ENCODE measurements at regions not wholly inside any gene's neighbourhood (a gene's known extent, or its start where the extent isn't known, plus 50 kb on each side); places are given as distances from the start of the nearest gene placed in this dataset.

DNA sequence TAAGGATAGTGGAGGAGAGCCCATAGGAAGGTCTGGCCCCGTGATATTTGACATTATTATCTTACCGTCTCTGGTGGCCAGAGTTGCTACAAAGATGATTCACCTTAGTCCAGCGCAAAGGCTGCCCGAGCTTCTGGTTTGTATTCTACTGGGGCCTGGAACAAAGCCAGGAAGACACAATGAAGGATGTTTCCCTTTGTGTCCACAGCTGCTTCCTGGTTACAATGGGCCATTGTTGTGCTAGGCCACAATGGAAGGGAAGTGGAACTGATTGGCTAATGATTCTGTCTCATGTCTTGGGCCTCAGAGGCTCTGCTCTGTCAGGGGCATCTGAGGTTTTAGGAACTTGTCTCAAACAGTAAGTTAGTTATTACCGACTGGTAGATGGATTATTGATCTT lies 132.2 kb downstream of the TDRD15 start:
- intact Hi-C loops (cut with micrococcal nuclease) (no loop called here), dilution Hi-C loops (cut with HindIII; ENCODE audit: low sequenced_read_pairs, unreplicated experiment) (no loop called here), in situ Hi-C loops (cut with MboI; ENCODE audit: low sequenced_read_pairs) (no loop called here)
- no peaks in the 10 kb centered on the region for H3K36me3 ChIP-seq (ENCODE audit: control insufficient read depth, insufficient read depth, low read length)
- 92% methylated on average over 2 of the region's 5 CpGs; no CpG with 5 or more reads in 1 of the 2 experiments for WGBS, 2 experiments (ENCODE audit: extremely low coverage in 2 of 2, insufficient read length in 1 of 2)
- ATAC-seq (ENCODE audit: low read depth), result no peak
- no peak overlapping the region for H4K91ac ChIP-seq (ENCODE audit: insufficient read depth, low read depth, low read length)
- H4K5ac ChIP-seq (ENCODE audit: low read depth, low read length), result no peak overlapping the region
- H3K9ac ChIP-seq (ENCODE audit: low read depth, low read length), result no peak overlapping the region
- H3K14ac ChIP-seq (replicated peaks; ENCODE audit: low read depth, low read length), result no peak overlapping the region
- H2BK15ac ChIP-seq (ENCODE audit: low read depth, low read length), result no peak overlapping the region
- POLR2A ChIA-PET (ENCODE audit: unreplicated experiment), result no interaction called here
- no peak overlapping the region for H2BK120ac ChIP-seq (ENCODE audit: low read depth, low read length)
- no peak overlapping the region for H2AFZ ChIP-seq (replicated peaks; ENCODE audit: low read length, poor library complexity)
- no peak overlapping the region for H2BK5ac ChIP-seq (ENCODE audit: low read depth, low read length, poor library complexity, severe bottlenecking)
- H2AK5ac ChIP-seq (ENCODE audit: low read depth, low read length), result no peak overlapping the region
- no peaks in the 10 kb centered on the region for H4K20me1 ChIP-seq (ENCODE audit: insufficient read depth, low read length)
- CTCF ChIA-PET, result no interaction called here
- H3K23ac ChIP-seq (ENCODE audit: low read depth, low read length), result no peak overlapping the region
- no peak overlapping the region for H3K27ac ChIP-seq (ENCODE audit: insufficient read depth, low read length)
- no peaks in the 10 kb centered on the region for H3K27me3 ChIP-seq (ENCODE audit: control insufficient read depth, insufficient read depth, low read length)
- H3K18ac ChIP-seq (ENCODE audit: low read depth, low read length), result no peak overlapping the region
- H3K9me1 ChIP-seq (ENCODE audit: insufficient read depth, low read length), result no peaks in the 10 kb centered on the region
- BruUV-seq (replicated peaks), result no TSS peak
- H3K9me3 ChIP-seq (ENCODE audit: control insufficient read depth, insufficient read depth, low read length), result no peaks in the 10 kb centered on the region
- no peak overlapping the region for H3K4ac ChIP-seq (ENCODE audit: low read depth, low read length)
- no peaks in the 10 kb centered on the region for H3K4me1 ChIP-seq (ENCODE audit: control insufficient read depth, insufficient read depth, low read length)
- H3K56ac ChIP-seq (ENCODE audit: extremely low read depth, insufficient read depth, low read length), result no peak overlapping the region
- H3K4me2 ChIP-seq (ENCODE audit: low read depth, low read length), result no peak overlapping the region
- no peaks in the 10 kb centered on the region for H3K79me1 ChIP-seq (ENCODE audit: low read depth in 1 of 2, low read length in 2 of 2)
- no peak overlapping the region for H2BK20ac ChIP-seq (ENCODE audit: low read depth, low read length)
- no peak overlapping the region for H2AK9ac ChIP-seq (replicated peaks; ENCODE audit: low read depth, low read length, poor library complexity)
- no peak overlapping the region for H3K4me3 ChIP-seq (ENCODE audit: insufficient read depth, low read depth, low read length)
- no peak for DNase-seq
- no peak overlapping the region for H4K8ac ChIP-seq (ENCODE audit: low read depth in 2 of 2, low read length in 2 of 2)
- TF ChIP-seq CHD1 (IDR thresholded peaks at IDR 0.05; ENCODE audit: low read depth, low read length) (no peak), MAFK (IDR thresholded peaks at IDR 0.05; ENCODE audit: low read depth, low read length) (no peak), POLR2A (IDR thresholded peaks at IDR 0.05; ENCODE audit: low read depth, low read length) (no peak), CEBPB (IDR thresholded peaks at IDR 0.05; ENCODE audit: low read depth, low read length) (no peak), RFX5 (IDR thresholded peaks at IDR 0.05; ENCODE audit: low read depth, low read length) (no peak), RCOR1 (IDR thresholded peaks at IDR 0.05; ENCODE audit: insufficient replicate concordance, low read length) (no peak), RAD21 (IDR thresholded peaks at IDR 0.05; ENCODE audit: low read length) (no peak), SMC3 (IDR thresholded peaks at IDR 0.05; ENCODE audit: low read depth, low read length) (no peak), MAZ (IDR thresholded peaks at IDR 0.05; ENCODE audit: borderline replicate concordance, low read depth, low read length) (no peak), MXI1 (IDR thresholded peaks at IDR 0.05; ENCODE audit: borderline replicate concordance, low read depth, low read length) (no peak), BHLHE40 (IDR thresholded peaks at IDR 0.05; ENCODE audit: low read depth, low read length) (no peak)
- TF ChIP-seq, protein P1, sequence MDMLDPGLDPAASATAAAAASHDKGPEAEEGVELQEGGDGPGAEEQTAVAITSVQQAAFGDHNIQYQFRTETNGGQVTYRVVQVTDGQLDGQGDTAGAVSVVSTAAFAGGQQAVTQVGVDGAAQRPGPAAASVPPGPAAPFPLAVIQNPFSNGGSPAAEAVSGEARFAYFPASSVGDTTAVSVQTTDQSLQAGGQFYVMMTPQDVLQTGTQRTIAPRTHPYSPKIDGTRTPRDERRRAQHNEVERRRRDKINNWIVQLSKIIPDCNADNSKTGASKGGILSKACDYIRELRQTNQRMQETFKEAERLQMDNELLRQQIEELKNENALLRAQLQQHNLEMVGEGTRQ (IDR thresholded peaks at IDR 0.05; ENCODE audit: low read depth, low read length), result no peak
- TF ChIP-seq, protein P2, sequence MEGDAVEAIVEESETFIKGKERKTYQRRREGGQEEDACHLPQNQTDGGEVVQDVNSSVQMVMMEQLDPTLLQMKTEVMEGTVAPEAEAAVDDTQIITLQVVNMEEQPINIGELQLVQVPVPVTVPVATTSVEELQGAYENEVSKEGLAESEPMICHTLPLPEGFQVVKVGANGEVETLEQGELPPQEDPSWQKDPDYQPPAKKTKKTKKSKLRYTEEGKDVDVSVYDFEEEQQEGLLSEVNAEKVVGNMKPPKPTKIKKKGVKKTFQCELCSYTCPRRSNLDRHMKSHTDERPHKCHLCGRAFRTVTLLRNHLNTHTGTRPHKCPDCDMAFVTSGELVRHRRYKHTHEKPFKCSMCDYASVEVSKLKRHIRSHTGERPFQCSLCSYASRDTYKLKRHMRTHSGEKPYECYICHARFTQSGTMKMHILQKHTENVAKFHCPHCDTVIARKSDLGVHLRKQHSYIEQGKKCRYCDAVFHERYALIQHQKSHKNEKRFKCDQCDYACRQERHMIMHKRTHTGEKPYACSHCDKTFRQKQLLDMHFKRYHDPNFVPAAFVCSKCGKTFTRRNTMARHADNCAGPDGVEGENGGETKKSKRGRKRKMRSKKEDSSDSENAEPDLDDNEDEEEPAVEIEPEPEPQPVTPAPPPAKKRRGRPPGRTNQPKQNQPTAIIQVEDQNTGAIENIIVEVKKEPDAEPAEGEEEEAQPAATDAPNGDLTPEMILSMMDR (conservative IDR thresholded peaks at IDR 0.05; ENCODE audit: low read depth, low read length), result no peak
- TF ChIP-seq, protein P3, sequence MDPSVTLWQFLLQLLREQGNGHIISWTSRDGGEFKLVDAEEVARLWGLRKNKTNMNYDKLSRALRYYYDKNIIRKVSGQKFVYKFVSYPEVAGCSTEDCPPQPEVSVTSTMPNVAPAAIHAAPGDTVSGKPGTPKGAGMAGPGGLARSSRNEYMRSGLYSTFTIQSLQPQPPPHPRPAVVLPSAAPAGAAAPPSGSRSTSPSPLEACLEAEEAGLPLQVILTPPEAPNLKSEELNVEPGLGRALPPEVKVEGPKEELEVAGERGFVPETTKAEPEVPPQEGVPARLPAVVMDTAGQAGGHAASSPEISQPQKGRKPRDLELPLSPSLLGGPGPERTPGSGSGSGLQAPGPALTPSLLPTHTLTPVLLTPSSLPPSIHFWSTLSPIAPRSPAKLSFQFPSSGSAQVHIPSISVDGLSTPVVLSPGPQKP (IDR thresholded peaks at IDR 0.05; ENCODE audit: borderline replicate concordance, low read depth, low read length), result no peak

All from IMR-90 (cell line).